ENCODE measurements at regions not wholly inside any gene's neighbourhood (a gene's known extent, or its start where the extent isn't known, plus 50 kb on each side); places are given as distances from the start of the nearest gene placed in this dataset.

DNA sequence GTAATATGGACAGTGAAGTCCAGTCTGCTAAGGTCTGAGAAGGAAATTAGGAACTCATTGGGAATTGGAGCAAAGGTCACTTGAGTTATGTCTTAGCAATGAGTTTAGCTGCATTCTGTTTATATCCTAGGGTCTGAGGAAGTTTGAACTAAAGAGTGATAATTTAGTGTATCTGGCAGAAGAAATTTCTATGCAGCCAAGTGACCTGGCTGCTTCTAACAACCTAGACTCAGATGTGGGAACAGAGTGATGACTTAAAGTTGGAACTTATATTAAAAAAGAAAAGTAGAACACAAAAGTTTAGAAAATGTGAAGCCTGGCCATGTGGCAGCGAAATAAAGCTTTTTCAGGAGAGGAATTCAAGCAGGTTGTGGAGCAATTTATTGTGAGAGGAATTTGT lies 106.2 kb downstream of the PRDM9 start:
- H3K27me3 ChIP-seq (ENCODE audit: control insufficient read depth, extremely low read depth, insufficient read depth, low read length) = no peaks in the 10 kb centered on the region
- H3K4me3 ChIP-seq (ENCODE audit: control insufficient read depth in 2 of 3, extremely low read depth in 1 of 3, insufficient read depth in 2 of 3, low read depth in 1 of 3, low read length in 3 of 3) = no peak overlapping the region
- H3K27ac ChIP-seq (ENCODE audit: control insufficient read depth, insufficient read depth, low read length) = no peak overlapping the region
- no peaks in the 10 kb centered on the region for H3K4me1 ChIP-seq (ENCODE audit: control insufficient read depth, extremely low read depth, insufficient read depth, low read length)
- DNase-seq (ENCODE audit: low read depth, low spot score) (no peak), FAIRE-seq (no peak)
- TF ChIP-seq, protein P1, sequence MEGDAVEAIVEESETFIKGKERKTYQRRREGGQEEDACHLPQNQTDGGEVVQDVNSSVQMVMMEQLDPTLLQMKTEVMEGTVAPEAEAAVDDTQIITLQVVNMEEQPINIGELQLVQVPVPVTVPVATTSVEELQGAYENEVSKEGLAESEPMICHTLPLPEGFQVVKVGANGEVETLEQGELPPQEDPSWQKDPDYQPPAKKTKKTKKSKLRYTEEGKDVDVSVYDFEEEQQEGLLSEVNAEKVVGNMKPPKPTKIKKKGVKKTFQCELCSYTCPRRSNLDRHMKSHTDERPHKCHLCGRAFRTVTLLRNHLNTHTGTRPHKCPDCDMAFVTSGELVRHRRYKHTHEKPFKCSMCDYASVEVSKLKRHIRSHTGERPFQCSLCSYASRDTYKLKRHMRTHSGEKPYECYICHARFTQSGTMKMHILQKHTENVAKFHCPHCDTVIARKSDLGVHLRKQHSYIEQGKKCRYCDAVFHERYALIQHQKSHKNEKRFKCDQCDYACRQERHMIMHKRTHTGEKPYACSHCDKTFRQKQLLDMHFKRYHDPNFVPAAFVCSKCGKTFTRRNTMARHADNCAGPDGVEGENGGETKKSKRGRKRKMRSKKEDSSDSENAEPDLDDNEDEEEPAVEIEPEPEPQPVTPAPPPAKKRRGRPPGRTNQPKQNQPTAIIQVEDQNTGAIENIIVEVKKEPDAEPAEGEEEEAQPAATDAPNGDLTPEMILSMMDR (optimal IDR thresholded peaks at IDR 0.05 in 1 of 3, IDR thresholded peaks at IDR 0.05 in 1 of 3, conservative IDR thresholded peaks at IDR 0.05 in 1 of 3; ENCODE audit: extremely low read depth in 1 of 3, insufficient read depth in 2 of 3, low read length in 3 of 3) = no peak
- TF ChIP-seq EZH2 (IDR thresholded peaks at IDR 0.05; ENCODE audit: low read length) = no peak
- no peaks in the 10 kb centered on the region for H4K20me1 ChIP-seq (ENCODE audit: control insufficient read depth, extremely low read depth, insufficient read depth, low read length)
- H3K9me1 ChIP-seq (ENCODE audit: control insufficient read depth, extremely low read depth, insufficient read depth, low read length) = no peaks in the 10 kb centered on the region
- H2AFZ ChIP-seq (ENCODE audit: control insufficient read depth, low read length) = no peak overlapping the region
- H3K4me2 ChIP-seq (ENCODE audit: control insufficient read depth, extremely low read depth, insufficient read depth, low read depth, low read length) = no peak overlapping the region
- dilution Hi-C loops (cut with MboI; ENCODE audit: extremely low pct_ligation_motif_present, low sequenced_read_pairs) = no loop called here
- H3K36me3 ChIP-seq (ENCODE audit: control insufficient read depth in 2 of 2, extremely low read depth in 1 of 2, insufficient read depth in 2 of 2, low read length in 2 of 2) = no peaks in the 10 kb centered on the region
- no peaks in the 10 kb centered on the region for H3K9me3 ChIP-seq (ENCODE audit: control insufficient read depth, low read depth, low read length)
- H3K79me2 ChIP-seq (ENCODE audit: control insufficient read depth, insufficient read depth, low read length) = no peaks in the 10 kb centered on the region
- H3K9ac ChIP-seq (ENCODE audit: control insufficient read depth, extremely low read depth, insufficient read depth, low read length) = no peak overlapping the region

DNA sequence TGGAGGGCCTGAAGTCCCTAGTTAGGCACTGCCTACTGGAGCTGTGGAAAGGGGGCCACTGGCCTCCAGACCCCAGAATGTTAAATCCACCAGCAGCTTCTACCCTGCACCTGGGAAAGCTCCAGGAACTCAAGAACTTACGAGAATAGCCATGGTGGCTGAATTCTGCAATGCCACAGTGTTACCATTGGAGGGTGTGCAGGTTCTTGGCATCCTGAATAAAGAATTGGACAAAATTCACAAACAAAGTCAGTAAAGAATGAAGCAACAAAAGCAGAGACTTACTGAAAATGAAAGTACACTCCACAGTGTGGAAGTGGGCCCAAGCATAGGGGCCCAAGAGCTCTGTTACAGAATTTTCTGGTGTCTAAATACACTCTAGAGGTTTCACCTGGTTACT lies 107.0 kb downstream of the PRDM9 start:
- H3K9me3 ChIP-seq (ENCODE audit: control insufficient read depth, low read depth, low read length) = no peaks in the 10 kb centered on the region
- DNase-seq (ENCODE audit: low read depth, low spot score) (no peak), FAIRE-seq (no peak)
- no peak overlapping the region for H3K27ac ChIP-seq (ENCODE audit: control insufficient read depth, insufficient read depth, low read length)
- no peaks in the 10 kb centered on the region for H3K4me1 ChIP-seq (ENCODE audit: control insufficient read depth, extremely low read depth, insufficient read depth, low read length)
- H3K27me3 ChIP-seq (ENCODE audit: control insufficient read depth, extremely low read depth, insufficient read depth, low read length) = no peaks in the 10 kb centered on the region
- no peaks in the 10 kb centered on the region for H3K36me3 ChIP-seq (ENCODE audit: control insufficient read depth in 2 of 2, extremely low read depth in 1 of 2, insufficient read depth in 2 of 2, low read length in 2 of 2)
- H3K9me1 ChIP-seq (ENCODE audit: control insufficient read depth, extremely low read depth, insufficient read depth, low read length) = no peaks in the 10 kb centered on the region
- TF ChIP-seq EZH2 (IDR thresholded peaks at IDR 0.05; ENCODE audit: low read length) = no peak
- TF ChIP-seq, protein P1 (optimal IDR thresholded peaks at IDR 0.05 in 1 of 3, IDR thresholded peaks at IDR 0.05 in 1 of 3, conservative IDR thresholded peaks at IDR 0.05 in 1 of 3; ENCODE audit: extremely low read depth in 1 of 3, insufficient read depth in 2 of 3, low read length in 3 of 3) = no peak
- H3K9ac ChIP-seq (ENCODE audit: control insufficient read depth, extremely low read depth, insufficient read depth, low read length) = no peak overlapping the region
- H4K20me1 ChIP-seq (ENCODE audit: control insufficient read depth, extremely low read depth, insufficient read depth, low read length) = no peaks in the 10 kb centered on the region
- H3K4me2 ChIP-seq (ENCODE audit: control insufficient read depth, extremely low read depth, insufficient read depth, low read depth, low read length) = no peak overlapping the region
- no peak overlapping the region for H3K4me3 ChIP-seq (ENCODE audit: control insufficient read depth in 2 of 3, extremely low read depth in 1 of 3, insufficient read depth in 2 of 3, low read depth in 1 of 3, low read length in 3 of 3)
- dilution Hi-C loops (cut with MboI; ENCODE audit: extremely low pct_ligation_motif_present, low sequenced_read_pairs) = no loop called here
- H3K79me2 ChIP-seq (ENCODE audit: control insufficient read depth, insufficient read depth, low read length) = no peaks in the 10 kb centered on the region
- H2AFZ ChIP-seq (ENCODE audit: control insufficient read depth, low read length) = no peak overlapping the region
